GM21526 (cell line): ENCODE measurements at regions not wholly inside any gene's neighbourhood (a gene's known extent, or its start where the extent isn't known, plus 50 kb on each side); places are given as distances from the start of the nearest gene placed in this dataset.

Experiments used
- ATAC-seq: cut with Tn5 transposase; IDR thresholded peaks from one replicate; pipeline ENCODE4 v1.9.1; 2021; ENCODE audit warnings: moderate library complexity; ENCODE audit not compliant: unreplicated experiment, low FRiP score

- ATAC-seq = no peak
Measured at GRCh38 chr4:181538431-181538830, 704.8 kb upstream of the TENM3 start.

GRCh38 chr4:181541396-181541795, 701.8 kb upstream of the TENM3 start:
- no peak for ATAC-seq

- ATAC-seq = no peak
Measured at GRCh38 chr4:181548873-181549575, 694.2 kb upstream of the TENM3 start.

DNA sequence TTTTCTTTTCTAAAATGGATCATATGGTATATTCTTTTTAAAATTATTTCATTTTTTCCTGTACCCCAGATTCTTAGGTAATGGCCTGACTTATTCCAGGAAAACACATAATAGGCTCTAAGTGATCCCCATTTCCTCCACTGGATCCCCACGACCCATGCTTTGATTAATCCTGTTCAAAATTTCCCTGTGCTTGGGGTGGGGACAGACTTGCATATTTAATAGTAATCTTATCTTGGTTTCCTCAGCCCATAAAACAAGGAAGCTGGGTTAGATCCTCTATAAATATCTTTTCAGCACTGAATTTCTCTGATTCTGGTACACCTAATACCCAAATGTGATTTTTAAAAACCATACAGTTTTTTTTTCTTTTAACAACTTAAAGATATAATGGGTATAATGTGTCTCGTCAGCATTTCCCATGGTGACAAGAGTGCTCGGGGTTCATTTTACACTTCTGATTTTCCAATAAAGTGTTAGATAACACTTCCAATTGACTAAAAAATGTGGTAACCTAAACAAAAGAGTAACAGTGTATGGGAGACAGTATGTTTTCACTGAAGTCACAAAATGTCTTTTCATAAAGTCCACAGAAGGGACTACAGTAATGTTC, 693.5 kb upstream of the TENM3 start:
- ATAC-seq = no peak

DNA sequence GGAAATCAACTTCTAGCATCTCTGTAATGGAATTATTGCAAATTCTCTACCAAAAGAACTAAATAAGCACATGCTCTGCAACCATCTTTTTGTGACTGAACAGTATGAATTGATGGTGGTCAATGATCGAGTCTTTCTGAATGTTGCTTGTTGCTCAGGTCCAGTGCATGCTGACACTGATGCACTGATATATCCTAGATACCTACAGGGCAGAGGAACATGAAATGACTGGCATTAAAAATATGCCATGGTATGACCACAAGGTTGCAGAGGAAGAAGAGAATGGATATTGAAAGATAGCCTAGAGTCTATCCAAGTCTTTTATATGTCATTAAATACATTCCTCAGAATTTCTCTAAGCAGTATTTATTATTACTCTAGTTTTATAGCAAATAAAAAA, 692.8 kb upstream of the TENM3 start:
- no peak for ATAC-seq

DNA sequence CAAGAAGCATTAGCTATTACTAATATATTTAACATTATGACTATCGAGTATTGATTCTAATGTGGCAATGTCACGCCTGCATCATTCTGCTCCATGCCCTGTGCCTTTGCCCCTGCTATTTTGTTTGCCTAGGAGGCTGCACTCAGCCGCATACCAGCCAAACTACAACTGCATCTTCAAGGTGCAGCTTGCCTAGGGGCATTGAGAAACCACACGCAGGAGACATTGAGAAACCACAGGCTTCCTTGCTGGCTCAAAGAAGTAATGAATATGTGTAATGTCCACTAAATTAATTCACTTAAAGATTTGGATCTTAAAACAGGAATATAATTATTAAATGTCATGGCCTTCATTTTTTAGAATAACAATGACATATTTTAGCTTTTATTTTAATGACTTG, 683.6 kb upstream of the TENM3 start:
- ATAC-seq = no peak

DNA sequence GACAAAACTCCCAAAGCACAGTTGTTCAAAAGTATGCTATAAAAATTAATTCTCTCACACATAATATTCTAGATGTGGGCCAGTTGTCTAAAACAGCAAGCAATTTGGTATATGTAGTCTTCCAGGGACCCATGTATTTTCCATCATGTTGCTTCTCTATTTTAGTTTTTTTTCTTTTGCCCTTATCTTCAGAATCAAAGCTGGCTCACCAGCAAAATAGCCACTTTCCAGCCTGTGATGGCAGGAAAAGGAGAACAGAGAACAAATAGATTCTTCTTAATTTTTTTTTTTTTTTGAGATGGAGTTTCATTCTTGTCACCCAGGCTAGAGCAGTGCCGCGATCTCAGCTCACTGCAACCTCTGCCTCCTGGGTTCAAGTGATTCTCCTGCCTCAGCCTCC, 680.8 kb upstream of the TENM3 start:
- no peak for ATAC-seq

DNA sequence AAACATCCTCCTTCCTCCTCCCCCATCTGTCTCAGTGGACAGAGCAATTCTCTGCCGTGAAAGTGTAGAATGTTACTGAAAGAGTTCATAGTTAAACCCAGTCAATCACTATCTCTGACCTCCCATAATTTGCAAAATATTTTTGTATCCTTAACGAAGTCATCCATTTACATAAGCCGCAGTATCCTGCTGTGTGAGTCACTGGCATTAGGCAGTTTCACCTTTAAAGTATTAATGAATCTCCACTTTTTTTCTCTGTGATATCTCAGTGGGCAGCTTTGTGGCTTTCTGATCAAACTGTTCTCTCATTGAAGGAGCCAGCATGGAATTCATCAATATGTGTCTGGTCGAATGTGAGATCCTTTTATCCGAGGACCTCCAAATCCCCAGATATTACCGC, 678.6 kb upstream of the TENM3 start:
- ATAC-seq = no peak

GRCh38 chr4:181566490-181566889, 676.7 kb upstream of the TENM3 start:
- no peak for ATAC-seq

- ATAC-seq = peak; percentile 91
Measured at GRCh38 chr4:181569553-181569952, 673.6 kb upstream of the TENM3 start.

DNA sequence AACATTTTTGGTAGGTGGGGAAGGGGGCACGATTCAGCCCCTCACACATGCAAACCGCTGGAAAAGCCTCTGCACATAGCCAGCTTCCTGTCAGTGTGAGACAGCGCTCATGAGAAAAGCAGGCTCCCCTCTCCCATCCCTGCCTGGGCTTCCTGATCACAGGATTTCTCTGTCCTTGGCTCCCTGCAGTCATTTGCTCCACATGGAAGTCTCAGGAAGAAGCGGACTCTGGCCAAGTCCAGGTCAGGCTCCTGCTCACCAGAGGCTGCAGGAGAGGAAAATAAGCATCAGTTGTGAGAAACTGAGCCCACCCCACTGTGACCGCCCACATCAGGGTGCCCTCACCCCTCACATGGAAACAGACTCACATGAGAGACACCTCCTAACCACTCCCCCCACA, 664.3 kb upstream of the TENM3 start:
- ATAC-seq = no peak

GRCh38 chr4:181579486-181579885, 663.7 kb upstream of the TENM3 start:
- ATAC-seq = no peak

DNA sequence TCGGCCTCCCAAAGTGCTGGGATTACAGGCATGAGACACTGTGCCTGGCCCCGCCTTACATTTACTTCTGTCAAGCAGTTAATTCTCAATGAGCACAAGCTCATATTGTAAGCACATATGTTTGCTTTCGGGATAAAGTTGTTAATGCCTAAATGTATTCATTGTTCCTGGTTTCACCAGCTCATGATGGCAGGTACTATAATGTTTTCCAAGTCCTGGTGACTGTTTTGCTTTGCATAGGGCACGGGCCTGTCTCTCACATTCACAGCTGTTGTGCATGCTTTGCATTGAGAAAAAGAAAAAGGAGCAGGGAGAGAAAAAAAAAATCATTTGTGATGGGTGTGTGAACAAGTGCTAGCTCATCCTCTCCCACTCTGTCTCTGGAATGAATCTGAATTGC, 661.2 kb upstream of the TENM3 start:
- ATAC-seq = no peak

- no peak for ATAC-seq
Measured at GRCh38 chr4:181582595-181582994, 660.6 kb upstream of the TENM3 start.

DNA sequence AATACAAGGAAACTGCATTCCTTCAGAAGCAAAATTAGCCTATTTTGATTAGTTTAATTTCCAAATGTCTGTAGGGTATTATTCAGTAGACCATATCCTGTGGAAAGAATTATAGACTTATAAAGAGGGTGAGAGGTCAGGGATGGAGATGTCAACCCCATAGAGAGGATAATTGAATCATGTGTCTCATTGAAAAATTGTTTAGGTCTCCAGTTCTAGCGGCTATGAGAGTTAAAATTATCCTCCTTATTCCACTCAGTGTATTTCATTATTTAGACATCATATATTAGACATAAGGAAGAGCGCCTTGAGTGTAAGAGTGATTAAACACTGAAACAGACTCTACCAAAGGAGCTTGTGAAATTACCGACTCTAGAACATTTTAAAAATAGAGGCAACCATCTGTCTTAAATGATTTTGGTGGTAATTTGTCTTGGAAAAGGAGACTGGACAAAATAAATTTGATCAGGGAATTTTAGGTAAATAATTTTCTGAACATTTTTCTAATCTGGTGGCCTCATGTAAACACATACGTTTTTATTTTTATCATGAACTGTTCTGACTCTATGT, 654.4 kb upstream of the TENM3 start:
- ATAC-seq = no peak

GRCh38 chr4:181592221-181592745, 650.9 kb upstream of the TENM3 start:
- ATAC-seq = no peak

DNA sequence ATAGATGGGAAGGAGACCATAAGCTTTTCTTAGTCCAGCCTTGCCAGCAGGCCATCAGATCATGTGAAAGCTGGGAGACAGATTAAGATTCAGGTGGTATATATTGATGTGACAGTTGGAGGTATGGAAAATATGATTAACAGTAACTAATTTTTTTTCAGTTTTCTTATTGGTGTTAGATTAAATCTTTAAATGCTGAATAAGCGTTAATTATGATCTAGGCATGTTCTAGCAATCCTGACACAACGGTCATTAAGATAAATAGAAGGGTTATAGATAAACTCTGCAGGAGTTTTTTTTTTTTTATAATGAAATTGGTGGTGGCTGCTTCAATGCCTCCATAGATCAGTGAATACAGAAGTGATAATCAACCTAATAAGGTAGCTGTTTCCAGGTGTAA, 649.5 kb upstream of the TENM3 start:
- ATAC-seq = no peak

GRCh38 chr4:181594188-181594587, 649.0 kb upstream of the TENM3 start:
- ATAC-seq = no peak

- no peak for ATAC-seq
Measured at GRCh38 chr4:181595716-181596115, 647.5 kb upstream of the TENM3 start.

- ATAC-seq = no peak
Measured at GRCh38 chr4:181597766-181598165, 645.4 kb upstream of the TENM3 start.

DNA sequence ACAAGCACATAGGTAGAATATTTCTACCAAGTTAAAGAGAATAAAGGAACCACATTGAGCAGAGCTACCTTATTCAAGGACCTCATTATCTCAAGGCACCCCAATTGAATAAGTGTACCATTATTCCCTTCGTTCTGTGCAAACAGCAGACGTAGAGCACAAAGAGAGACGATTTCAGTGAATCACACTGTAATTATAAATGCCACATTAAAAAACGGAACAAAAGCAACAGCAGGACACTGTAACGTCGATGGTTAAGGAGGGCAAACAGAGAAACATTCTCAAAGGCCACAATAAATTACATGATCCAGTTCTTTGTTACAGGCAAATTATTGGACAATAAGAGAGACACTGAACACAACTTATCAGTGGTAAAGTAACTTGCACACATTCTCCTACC, 644.1 kb upstream of the TENM3 start:
- no peak for ATAC-seq

GRCh38 chr4:181601103-181601502, 642.1 kb upstream of the TENM3 start:
- no peak for ATAC-seq
